ENCODE measurements at regions not wholly inside any gene's neighbourhood (a gene's known extent, or its start where the extent isn't known, plus 50 kb on each side); places are given as distances from the start of the nearest gene placed in this dataset.

GRCh38 chr5:162911873-162912272, 525.5 kb upstream of the CCNG1 start:
- TF ChIP-seq CTCF (IDR thresholded peaks at IDR 0.05), result no peak
- TF ChIP-seq EZH2 (IDR thresholded peaks at IDR 0.05; ENCODE audit: borderline replicate concordance, insufficient read depth, low read depth, low read length, poor library complexity, severe bottlenecking), result no peak

All from B cell (primary cell).